ENCODE measurements at regions not wholly inside any gene's neighbourhood (a gene's known extent, or its start where the extent isn't known, plus 50 kb on each side); places are given as distances from the start of the nearest gene placed in this dataset.

- TF ChIP-seq SIN3A (IDR thresholded peaks at IDR 0.05; ENCODE audit: borderline replicate concordance, insufficient read depth, low read depth, low read length) (no peak), TCF7L2 (IDR thresholded peaks at IDR 0.05; ENCODE audit: low read depth, low read length) (no peak), CTCF (IDR thresholded peaks at IDR 0.05) (no peak), POLR2AphosphoS5 (IDR thresholded peaks at IDR 0.05; ENCODE audit: low read depth, low read length) (no peak)
- TF ChIP-seq, protein P1, sequence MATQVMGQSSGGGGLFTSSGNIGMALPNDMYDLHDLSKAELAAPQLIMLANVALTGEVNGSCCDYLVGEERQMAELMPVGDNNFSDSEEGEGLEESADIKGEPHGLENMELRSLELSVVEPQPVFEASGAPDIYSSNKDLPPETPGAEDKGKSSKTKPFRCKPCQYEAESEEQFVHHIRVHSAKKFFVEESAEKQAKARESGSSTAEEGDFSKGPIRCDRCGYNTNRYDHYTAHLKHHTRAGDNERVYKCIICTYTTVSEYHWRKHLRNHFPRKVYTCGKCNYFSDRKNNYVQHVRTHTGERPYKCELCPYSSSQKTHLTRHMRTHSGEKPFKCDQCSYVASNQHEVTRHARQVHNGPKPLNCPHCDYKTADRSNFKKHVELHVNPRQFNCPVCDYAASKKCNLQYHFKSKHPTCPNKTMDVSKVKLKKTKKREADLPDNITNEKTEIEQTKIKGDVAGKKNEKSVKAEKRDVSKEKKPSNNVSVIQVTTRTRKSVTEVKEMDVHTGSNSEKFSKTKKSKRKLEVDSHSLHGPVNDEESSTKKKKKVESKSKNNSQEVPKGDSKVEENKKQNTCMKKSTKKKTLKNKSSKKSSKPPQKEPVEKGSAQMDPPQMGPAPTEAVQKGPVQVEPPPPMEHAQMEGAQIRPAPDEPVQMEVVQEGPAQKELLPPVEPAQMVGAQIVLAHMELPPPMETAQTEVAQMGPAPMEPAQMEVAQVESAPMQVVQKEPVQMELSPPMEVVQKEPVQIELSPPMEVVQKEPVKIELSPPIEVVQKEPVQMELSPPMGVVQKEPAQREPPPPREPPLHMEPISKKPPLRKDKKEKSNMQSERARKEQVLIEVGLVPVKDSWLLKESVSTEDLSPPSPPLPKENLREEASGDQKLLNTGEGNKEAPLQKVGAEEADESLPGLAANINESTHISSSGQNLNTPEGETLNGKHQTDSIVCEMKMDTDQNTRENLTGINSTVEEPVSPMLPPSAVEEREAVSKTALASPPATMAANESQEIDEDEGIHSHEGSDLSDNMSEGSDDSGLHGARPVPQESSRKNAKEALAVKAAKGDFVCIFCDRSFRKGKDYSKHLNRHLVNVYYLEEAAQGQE (IDR thresholded peaks at IDR 0.05; ENCODE audit: insufficient read depth in 1 of 2, low read depth in 2 of 2, low read length in 1 of 2) = no peak
- DNase-seq (ENCODE audit: low read depth, low spot score) = no peak
- ChIA-PET CTCF (no interaction called here), POLR2A (interaction anchor here (0.5 kb wide), 1 partner anchor 904 kb away, joined by 4 read pairs; no protein-coding TSS in a partner anchor)
- intact Hi-C loops (cut with micrococcal nuclease; ENCODE audit: unreplicated experiment) (no loop called here), in situ Hi-C loops (cut with HindIII; ENCODE audit: low pct_unique_long_range_greater_than_20kb, low sequenced_read_pairs) (no loop called here)
- H3K4me1 ChIP-seq (ENCODE audit: control insufficient read depth, insufficient read depth, low read length) = no peaks in the 10 kb centered on the region
- BruUV-seq (replicated peaks) = no TSS peak
- no peaks in the 10 kb centered on the region for H3K9me3 ChIP-seq (ENCODE audit: control insufficient read depth, insufficient read depth, low read depth, low read length)
- no peak overlapping the region for H3K4me3 ChIP-seq (ENCODE audit: low read depth in 2 of 2, low read length in 2 of 2)
- H3K27ac ChIP-seq (ENCODE audit: low read length) = no peak overlapping the region
- no peaks in the 10 kb centered on the region for H3K27me3 ChIP-seq (ENCODE audit: control insufficient read depth, insufficient read depth, low read length)
- no peak for ATAC-seq
- no peaks in the 10 kb centered on the region for H3K36me3 ChIP-seq (ENCODE audit: control insufficient read depth, insufficient read depth, low read length)
Measured at GRCh38 chr10:44261710-44262455, 123.0 kb downstream of the CXCL12 start.

DNA sequence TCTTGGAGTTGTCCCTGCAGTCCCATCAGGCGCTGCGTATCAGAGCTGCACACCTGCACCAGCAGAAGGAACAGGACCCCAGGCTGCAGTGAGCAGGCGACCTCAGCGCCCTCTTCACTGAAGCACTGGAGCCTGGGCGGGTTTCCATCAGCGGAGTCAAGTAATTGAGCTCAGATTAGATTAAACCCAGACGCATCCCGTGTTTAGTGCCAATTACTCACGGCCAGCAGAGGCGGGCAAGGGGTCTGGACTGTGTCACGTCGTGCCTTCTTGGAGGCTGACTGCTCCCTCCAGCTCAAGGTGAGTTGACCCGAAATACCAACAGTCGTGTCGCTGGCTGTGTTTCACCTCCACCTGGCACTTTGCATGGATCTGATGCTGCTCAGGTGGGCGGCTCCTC lies 123.6 kb downstream of the CXCL12 start:
- POLR2A ChIA-PET = interaction anchor here (0.5 kb wide), 1 partner anchor 904 kb away, joined by 4 read pairs; no protein-coding TSS in a partner anchor
- ATAC-seq = no peak
- CTCF ChIA-PET = no interaction called here
- DNase-seq (ENCODE audit: low read depth, low spot score) = no peak
- Histone ChIP-seq H3K9me3 (ENCODE audit: control insufficient read depth, insufficient read depth, low read depth, low read length) (no peaks in the 10 kb centered on the region), H3K4me1 (ENCODE audit: control insufficient read depth, insufficient read depth, low read length) (no peaks in the 10 kb centered on the region), H3K27me3 (ENCODE audit: control insufficient read depth, insufficient read depth, low read length) (no peaks in the 10 kb centered on the region), H3K4me3 (ENCODE audit: low read depth in 2 of 2, low read length in 2 of 2) (no peak overlapping the region), H3K27ac (ENCODE audit: low read length) (no peak overlapping the region), H3K36me3 (ENCODE audit: control insufficient read depth, insufficient read depth, low read length) (no peaks in the 10 kb centered on the region)
- in situ Hi-C loops (cut with HindIII; ENCODE audit: low pct_unique_long_range_greater_than_20kb, low sequenced_read_pairs) (no loop called here), intact Hi-C loops (cut with micrococcal nuclease; ENCODE audit: unreplicated experiment) (no loop called here)
- no TSS peak for BruUV-seq (replicated peaks)
- TF ChIP-seq CTCF (IDR thresholded peaks at IDR 0.05) (no peak), TCF7L2 (IDR thresholded peaks at IDR 0.05; ENCODE audit: low read depth, low read length) (no peak), SIN3A (IDR thresholded peaks at IDR 0.05; ENCODE audit: borderline replicate concordance, insufficient read depth, low read depth, low read length) (no peak), POLR2AphosphoS5 (IDR thresholded peaks at IDR 0.05; ENCODE audit: low read depth, low read length) (no peak)
- TF ChIP-seq, protein P1 (IDR thresholded peaks at IDR 0.05; ENCODE audit: insufficient read depth in 1 of 2, low read depth in 2 of 2, low read length in 1 of 2) = no peak
